GM21717 (cell line): ENCODE measurements at regions not wholly inside any gene's neighbourhood (a gene's known extent, or its start where the extent isn't known, plus 50 kb on each side); places are given as distances from the start of the nearest gene placed in this dataset.
"Not testable (repeated sequence)": the region's sequence is repeated elsewhere in the genome, so short reads cannot be mapped to it uniquely, and the experiment has no call there.

ENCODE experiments used
- ATAC-seq: cut with Tn5 transposase; IDR thresholded peaks from one replicate; pipeline ENCODE4 v1.9.1; 2021; ENCODE audit warnings: mild to moderate bottlenecking, moderate library complexity; ENCODE audit not compliant: unreplicated experiment

- no peak for ATAC-seq
Observed at GRCh38 chr5:67989456-67989855, 226.1 kb upstream of the PIK3R1 start.

GRCh38 chr5:67986761-67987160 is 228.8 kb upstream of the PIK3R1 start:
- no peak for ATAC-seq

GRCh38 chr5:67985686-67986387 is 229.7 kb upstream of the PIK3R1 start:
- ATAC-seq = no peak

- ATAC-seq = no peak
Observed at GRCh38 chr5:67984546-67984945, 231.0 kb upstream of the PIK3R1 start.

DNA sequence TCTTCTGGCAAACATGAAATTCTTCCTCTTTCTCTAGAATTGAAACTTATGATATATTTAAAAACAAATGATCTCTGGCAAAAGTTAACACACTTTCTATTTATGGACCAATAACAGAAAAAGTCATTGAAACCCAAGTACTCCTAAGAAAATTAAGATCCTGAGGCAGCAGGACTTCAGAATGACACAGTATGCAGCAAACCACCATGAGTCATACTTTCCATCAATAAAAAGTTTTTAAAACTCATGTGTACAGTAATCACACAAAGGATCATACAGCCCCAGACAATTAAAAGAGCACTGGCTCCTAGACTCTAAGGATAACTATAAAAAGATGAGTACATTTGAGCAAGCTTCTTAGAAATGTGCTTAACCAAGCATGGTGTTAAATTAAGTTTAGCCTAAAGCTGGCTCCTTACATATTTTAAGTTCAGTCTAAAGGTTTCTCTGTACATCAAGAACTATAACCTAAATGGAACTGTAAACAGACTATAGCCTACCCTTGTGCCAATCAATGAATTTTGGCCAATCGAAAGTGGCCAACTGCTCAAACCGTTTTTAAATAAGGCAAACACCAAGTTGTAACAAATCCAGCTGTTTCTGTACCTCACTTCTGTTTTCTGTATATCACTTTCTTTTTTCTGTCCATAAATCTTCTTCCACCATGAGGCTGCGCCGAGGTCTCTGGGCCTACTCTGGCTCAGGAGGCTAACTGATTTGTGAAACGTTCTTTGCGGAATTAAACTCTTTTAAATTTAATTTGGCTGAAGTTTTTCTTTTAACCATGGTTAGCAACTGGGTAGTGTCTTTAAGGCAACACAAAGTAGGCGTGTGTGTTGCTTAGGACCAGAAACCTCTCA is 232.1 kb upstream of the PIK3R1 start:
- no peak for ATAC-seq

DNA sequence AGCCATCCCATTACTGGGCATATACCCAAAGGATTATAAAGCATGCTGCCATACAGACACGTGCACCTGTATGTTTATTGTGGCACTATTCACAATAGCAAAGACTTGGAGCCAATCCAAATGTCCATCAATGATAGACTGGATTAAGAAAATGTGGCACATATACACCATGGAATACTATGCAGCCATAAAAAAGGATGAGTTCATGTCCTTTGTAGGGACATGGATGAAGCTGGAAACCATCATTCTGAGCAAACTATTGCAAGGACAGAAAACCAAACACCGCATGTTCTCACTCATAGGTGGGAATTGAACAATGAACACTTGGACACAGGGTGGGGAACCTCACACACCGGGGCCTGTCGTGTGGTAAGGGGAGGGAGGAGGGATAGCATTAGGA is 233.4 kb upstream of the PIK3R1 start:
- not testable (repeated sequence) for ATAC-seq

DNA sequence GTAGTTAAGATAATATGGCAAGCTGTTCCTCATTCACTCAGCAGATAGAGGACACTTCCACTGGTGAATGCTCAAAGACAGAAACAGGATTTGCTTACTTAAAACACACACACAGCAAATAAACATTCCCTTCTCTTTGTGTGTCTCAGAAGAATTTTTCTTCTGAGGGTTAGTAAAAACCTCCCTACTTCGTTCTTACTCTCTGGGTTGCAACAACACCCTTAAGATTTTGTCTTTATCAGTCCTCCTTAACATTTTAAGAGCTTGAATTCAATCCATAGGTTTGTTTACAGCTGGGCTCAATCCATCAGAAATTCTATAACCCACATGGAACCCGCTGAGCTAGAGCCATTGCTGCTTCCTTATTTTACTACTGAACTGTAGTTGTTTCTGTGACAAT is 237.4 kb upstream of the PIK3R1 start:
- no peak for ATAC-seq

DNA sequence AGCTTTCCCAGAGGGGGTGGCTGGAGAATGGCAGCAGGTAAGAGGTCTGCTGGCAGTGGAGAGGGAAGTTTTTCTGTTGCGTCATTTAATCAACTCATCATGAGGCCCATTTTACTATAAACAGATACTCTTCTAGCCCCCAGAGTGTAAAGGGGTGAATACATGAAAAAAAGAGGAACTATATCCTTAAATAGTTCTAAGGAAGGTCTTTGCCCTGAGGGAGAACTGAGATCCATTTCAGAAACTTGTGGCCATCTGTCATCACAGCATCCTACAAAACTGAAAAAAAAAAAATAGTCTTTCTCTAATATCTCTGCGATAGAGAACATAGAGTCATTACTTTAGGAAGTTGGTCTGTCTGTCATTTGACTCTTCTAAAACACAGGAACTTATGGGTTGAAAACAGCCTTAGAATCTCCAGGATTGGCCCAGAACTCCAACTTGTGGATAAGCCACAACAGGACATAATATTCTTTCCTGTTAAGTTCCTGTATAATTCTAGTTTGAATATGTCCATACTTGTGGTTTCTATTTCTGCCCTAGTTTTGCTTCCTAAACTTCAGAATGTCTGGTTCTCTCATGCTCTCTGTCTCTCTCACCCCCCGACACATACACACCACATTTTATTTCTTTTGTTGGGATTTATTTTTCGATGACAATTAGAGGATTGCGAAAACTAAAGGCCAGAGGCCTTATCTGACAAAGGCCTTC is 238.5 kb upstream of the PIK3R1 start:
- ATAC-seq = no peak

DNA sequence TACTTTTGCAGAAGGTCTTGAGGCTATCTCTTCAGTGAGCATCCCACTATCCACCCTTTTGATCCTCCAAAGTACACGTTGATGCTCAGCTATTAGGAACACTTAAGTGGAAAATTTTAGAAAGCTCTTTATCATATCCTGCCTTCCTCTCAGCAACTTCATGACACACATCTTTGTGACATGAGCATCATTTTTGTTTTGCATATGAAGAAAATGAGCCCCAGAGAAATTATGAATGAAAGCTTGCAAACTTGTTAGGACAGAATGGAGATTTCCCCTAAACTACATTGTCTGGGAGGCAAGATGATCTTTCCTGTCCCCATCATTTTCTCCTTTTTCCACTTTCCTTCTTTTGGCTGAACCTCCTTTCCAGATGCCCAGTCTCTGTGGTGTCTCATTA is 239.4 kb upstream of the PIK3R1 start:
- no peak for ATAC-seq

DNA sequence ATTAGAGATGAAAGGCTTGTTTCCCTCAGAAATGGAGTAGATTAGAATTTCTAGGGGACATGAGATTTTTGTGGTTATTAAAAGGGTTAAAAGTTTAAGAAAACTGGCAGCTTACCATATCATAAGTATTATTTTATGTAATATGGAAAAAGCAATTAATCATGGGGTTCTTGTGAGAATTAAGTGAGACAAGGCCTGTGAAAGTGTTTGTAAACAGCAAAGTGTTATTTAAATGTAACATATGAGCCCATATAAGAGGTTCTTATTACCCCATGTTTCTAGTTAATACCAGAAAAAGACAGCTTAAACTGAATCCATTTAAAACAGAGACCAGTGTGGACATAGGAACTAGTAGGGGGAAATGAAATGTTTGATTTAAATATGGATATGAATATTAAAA is 241.1 kb upstream of the PIK3R1 start:
- no peak for ATAC-seq

GRCh38 chr5:67974054-67974453 is 241.5 kb upstream of the PIK3R1 start:
- ATAC-seq = no peak

DNA sequence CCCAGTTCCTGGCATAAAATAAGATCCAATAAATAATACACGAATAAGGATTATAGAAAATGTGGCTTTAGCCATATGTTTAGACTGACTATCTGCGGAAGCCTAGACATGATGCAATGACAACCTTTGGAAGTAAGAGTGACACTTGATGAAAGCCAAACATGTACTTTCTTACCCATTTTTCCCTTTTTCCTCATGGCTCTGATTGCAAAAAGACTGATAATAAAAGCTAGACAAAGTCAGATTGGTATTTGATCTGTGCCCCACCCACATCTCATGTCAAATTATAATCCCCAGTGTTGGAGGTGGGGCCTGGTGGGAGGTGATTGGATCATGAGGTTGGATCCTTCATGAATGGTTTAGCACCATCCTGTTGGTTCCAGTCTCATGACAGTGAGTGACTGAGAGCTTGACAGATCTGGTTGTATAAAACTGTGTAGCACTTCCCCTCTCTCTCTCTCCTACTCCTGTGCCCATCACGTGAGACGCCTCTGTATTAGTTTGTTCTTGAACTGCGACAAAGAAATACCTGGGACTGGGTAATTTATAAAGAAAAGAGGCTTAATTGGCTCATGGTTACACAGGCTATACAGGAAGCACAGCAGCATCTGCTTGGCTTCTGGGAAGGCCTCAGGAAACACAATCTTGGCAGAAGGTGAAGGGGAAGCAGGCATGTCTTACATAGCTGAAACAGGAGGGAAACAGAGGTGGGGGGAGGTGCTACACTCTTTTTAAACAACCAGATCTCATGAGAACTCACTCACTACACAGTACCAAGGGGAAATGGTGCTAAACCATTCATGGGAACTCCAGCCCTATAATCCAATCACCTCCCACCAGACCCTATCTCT is 243.4 kb upstream of the PIK3R1 start:
- no peak for ATAC-seq

- ATAC-seq = no peak
Observed at GRCh38 chr5:67971223-67971830, 244.2 kb upstream of the PIK3R1 start.

- no peak for ATAC-seq
Observed at GRCh38 chr5:67969631-67970030, 245.9 kb upstream of the PIK3R1 start.

DNA sequence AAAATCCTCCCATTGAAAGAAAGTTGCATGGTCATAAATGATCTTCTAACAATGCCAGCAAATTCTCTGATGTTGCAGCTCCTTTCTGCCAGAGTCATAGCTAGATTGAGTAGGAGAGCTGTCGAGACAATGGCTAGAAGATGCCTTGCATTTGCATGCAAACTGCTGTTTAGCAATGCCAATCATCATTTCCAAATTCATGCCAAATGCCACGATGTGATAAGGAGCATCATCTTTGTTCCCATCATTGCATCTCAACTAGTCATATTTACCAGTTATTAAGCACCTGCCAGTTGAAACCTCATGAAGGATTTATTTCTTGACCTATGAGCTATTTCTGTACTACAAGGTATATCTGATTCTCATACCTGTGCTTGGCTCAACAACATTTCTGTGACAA is 246.4 kb upstream of the PIK3R1 start:
- no peak for ATAC-seq

GRCh38 chr5:67966712-67967111 is 248.8 kb upstream of the PIK3R1 start:
- ATAC-seq = no peak

GRCh38 chr5:67964619-67965018 is 250.9 kb upstream of the PIK3R1 start:
- no peak for ATAC-seq

DNA sequence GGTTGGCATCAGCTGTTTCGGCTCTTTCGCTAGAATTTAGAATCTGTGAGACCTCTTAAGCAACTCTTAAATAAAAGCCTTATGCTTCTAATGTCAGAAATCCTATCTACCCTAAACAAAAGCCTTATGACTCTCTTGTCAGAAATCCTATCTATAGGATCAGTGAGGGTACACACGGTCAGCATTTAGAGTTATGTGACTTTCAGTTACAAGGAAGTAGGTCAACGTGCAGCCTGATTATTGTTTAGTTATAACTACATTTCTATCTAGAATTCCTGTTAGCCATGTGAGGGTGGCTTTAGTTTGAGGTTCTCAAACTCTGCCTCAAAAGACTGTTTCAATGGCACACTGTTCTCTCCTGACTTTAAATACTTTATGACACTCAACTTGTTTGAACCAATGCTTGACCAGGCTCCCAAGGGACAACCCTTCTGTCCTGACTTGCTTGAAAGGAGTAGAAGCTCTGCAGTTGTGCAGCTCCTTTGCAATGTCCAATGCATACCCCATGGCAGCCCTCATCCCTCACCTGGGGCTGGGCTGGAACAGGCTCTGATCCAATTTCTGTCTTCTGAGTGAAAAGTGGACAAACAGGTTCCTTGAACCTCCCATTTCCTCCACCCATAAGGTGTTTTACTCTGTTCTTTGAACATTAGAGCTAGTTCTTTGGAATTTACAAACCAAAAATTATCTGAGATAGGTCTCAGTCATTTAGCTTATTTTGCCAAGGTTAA is 251.6 kb upstream of the PIK3R1 start:
- no peak for ATAC-seq

DNA sequence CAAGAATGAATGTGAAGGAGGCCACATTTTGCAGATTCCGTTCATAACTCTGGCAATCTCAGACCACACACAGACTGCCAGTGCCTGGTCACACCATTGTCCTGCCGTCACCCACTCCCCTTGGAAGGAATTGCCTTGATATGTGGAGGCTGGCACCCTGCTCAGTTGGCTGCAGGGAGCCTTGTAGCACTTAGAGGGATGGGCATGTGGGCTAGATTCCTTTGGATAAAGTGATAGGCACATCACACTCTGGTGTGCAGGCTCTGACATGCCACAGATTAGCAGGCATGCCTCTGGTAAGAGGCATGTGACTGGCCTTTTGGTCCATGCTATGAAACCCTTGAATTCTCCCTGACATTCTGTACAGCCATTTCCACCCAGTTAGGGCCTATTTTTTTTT is 254.6 kb upstream of the PIK3R1 start:
- no peak for ATAC-seq

DNA sequence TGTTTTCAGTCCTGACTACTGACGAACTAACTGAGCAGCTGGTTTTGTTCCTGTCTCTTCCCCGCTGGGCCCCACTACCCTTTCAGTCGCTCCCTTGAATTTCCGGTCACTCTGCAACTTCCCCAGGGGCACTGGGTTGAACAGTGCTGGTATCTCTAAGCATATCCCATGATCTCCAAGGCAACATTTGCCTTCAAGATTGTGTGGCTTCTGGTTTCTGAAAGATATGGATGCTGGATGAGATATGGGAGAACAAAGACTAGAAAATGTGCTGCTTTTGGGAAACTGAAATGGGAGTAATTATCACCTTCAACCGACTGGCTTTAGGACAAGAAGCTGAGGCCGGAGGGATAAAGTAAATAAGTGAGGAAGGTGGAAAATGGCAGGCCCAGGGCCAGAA is 258.2 kb upstream of the PIK3R1 start:
- no peak for ATAC-seq
